ENCODE measurements at regions not wholly inside any gene's neighbourhood (a gene's known extent, or its start where the extent isn't known, plus 50 kb on each side); places are given as distances from the start of the nearest gene placed in this dataset.

- TF ChIP-seq KAT2A (conservative IDR thresholded peaks at IDR 0.05; ENCODE audit: control insufficient read depth, low read depth, low read length) (no peak), BRCA1 (IDR thresholded peaks at IDR 0.05; ENCODE audit: low read depth, low read length) (no peak), EP300 (IDR thresholded peaks at IDR 0.05; ENCODE audit: borderline replicate concordance in 1 of 2, control insufficient read depth in 1 of 2, low read depth in 2 of 2, low read length in 2 of 2) (no peak)
Observed at GRCh38 chr7:86916277-86916825, 143.1 kb downstream of the ELAPOR2 start (continued).

- H3K4me1 ChIP-seq (ENCODE audit: control insufficient read depth, insufficient read depth, low read length): no peaks in the 10 kb centered on the region
Observed at GRCh38 chr7:86914551-86914950, 144.9 kb downstream of the ELAPOR2 start.

More at GRCh38 chr7:86914551-86914950, 144.9 kb downstream of the ELAPOR2 start:
- H2AFZ ChIP-seq (ENCODE audit: control insufficient read depth, low read depth, low read length): no peak overlapping the region
- in situ Hi-C loops (cut with MboI) (no loop called here), intact Hi-C loops (cut with micrococcal nuclease; ENCODE audit: unreplicated experiment) (loop anchor here (10.0 kb wide), 1 partner anchor 60 kb away; no protein-coding TSS in a partner anchor)
- H3K9me3 ChIP-seq (replicated peaks; ENCODE audit: control insufficient read depth, insufficient read depth, low read length): no peaks in the 10 kb centered on the region
- FAIRE-seq (peak; percentile 84), ATAC-seq (no peak), DNase-seq (ENCODE audit: low read depth, low spot score) (no peak)
- no peaks in the 10 kb centered on the region for H3K36me3 ChIP-seq (ENCODE audit: control insufficient read depth in 2 of 2, insufficient read depth in 2 of 2, low read length in 1 of 2)
- H3K27ac ChIP-seq (ENCODE audit: control insufficient read depth, insufficient read depth): no peak overlapping the region
- ChIA-PET RAD21 (ENCODE audit: unreplicated experiment) (no interaction called here), POLR2A (no interaction called here), SMC1A (ENCODE audit: uncharacterized antibody, unreplicated experiment) (interaction anchor here (1.6 kb wide), 1 partner anchor 322 kb away, joined by 3 read pairs; no protein-coding TSS in a partner anchor), CTCF (interaction anchor here (1.5 to 2.9 kb wide), 3 partner anchors 9 to 234 kb away, joined by 6 to 9 read pairs (median 9); no protein-coding TSS in a partner anchor)
- H3K9ac ChIP-seq (ENCODE audit: control insufficient read depth, insufficient read depth, low read length): no peak overlapping the region
- H3K79me2 ChIP-seq (ENCODE audit: control insufficient read depth, insufficient read depth, low read length): no peaks in the 10 kb centered on the region
- no peaks in the 10 kb centered on the region for H3K27me3 ChIP-seq (replicated peaks in 1 of 2; ENCODE audit: control insufficient read depth in 2 of 2, insufficient read depth in 2 of 2, low read length in 1 of 2)
- H3K4me2 ChIP-seq (ENCODE audit: control insufficient read depth, insufficient read depth): no peak overlapping the region
- no TSS peak for BruUV-seq (replicated peaks)
- TF ChIP-seq BRCA1 (IDR thresholded peaks at IDR 0.05; ENCODE audit: low read depth, low read length) (no peak), NFIC (IDR thresholded peaks at IDR 0.05; ENCODE audit: low read depth, low read length) (no peak), CEBPB (IDR thresholded peaks at IDR 0.05; ENCODE audit: borderline replicate concordance in 1 of 2, low read depth in 2 of 2, low read length in 2 of 2) (no peak), PKNOX1 (IDR thresholded peaks at IDR 0.05) (no peak), CTCF (IDR thresholded peaks at IDR 0.05 in 2 of 3, conservative IDR thresholded peaks at IDR 0.05 in 1 of 3; ENCODE audit: control insufficient read depth in 2 of 3, extremely low read depth in 1 of 3, insufficient read depth in 1 of 3, low read depth in 3 of 3, low read length in 3 of 3) (peak in 2 of 3 experiments; percentile 22 to 42; a peak in 4 of 6 replicates), ZBTB11 (CRISPR knock-in tag; IDR thresholded peaks at IDR 0.05) (no peak), IKZF1 (conservative IDR thresholded peaks at IDR 0.05) (no peak), RAD21 (IDR thresholded peaks at IDR 0.05; ENCODE audit: insufficient read depth, low read depth, low read length) (peak; percentile 42), IKZF2 (IDR thresholded peaks at IDR 0.05) (no peak)
- WGBS (ENCODE audit: insufficient coverage, insufficient replicate concordance, low lambda C conversion rate, missing lambda C conversion rate): 0% methylated on average over 1 of the region's 1 CpG
- H3K4me3 ChIP-seq: no peak overlapping the region
- H4K20me1 ChIP-seq (ENCODE audit: control insufficient read depth, insufficient read depth): no peaks in the 10 kb centered on the region
